GM21381 (cell line): ENCODE measurements at regions not wholly inside any gene's neighbourhood (a gene's known extent, or its start where the extent isn't known, plus 50 kb on each side); places are given as distances from the start of the nearest gene placed in this dataset.
"Not testable (repeated sequence)": the region's sequence is repeated elsewhere in the genome, so short reads cannot be mapped to it uniquely, and the experiment has no call there.

Experiments used
- ATAC-seq: cut with Tn5 transposase; IDR thresholded peaks from one replicate; pipeline ENCODE4 v1.9.1; 2021; ENCODE audit warnings: mild to moderate bottlenecking, moderate library complexity; ENCODE audit not compliant: unreplicated experiment

DNA sequence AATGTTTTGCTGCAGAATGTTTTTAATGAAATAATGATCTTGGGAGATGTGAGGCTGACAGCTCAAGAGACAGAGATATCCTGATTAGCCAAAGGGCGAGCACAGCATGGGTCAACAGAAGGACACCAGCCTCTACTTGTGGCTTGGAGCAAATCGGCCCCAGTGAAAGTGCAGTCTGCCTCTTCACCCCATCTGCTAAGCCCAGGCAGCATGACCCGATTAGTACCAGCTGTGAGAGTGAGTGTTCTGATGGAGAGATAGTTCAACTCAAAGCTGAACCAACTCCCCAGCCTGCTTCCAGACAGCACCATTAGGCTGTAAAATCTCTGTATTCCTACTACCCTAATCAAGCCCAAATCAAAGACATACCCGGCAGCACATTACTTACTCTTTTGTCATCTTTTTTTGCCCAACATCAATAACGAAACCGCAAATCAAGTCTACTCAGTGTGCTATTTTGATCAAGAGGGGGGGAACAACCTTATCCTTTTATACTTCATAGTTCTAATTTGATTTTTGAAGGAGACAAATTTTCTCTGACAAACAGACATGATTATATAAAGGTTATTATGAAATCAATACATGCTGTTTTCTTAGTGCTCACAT is 514.1 kb upstream of the NRSN1 start:
- ATAC-seq, result no peak

DNA sequence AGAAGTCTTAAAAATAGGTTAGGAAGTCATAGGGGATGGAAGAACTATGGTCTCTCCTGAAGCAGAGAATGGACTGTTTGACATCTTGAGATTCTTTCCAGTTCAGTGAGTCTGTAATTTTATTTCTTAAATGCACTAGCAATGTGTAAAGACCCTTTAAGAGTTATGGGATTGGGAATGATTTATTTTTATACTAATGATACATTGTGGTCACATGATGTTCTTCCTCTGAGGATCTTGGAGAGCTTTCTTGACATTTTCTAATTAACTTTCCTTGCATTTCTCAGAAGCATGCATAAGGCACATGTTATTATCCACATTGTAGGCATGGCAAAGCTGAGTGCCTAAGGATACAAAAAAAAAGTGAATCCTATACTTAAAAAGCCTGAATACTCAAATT is 507.6 kb upstream of the NRSN1 start:
- ATAC-seq, result no peak

DNA sequence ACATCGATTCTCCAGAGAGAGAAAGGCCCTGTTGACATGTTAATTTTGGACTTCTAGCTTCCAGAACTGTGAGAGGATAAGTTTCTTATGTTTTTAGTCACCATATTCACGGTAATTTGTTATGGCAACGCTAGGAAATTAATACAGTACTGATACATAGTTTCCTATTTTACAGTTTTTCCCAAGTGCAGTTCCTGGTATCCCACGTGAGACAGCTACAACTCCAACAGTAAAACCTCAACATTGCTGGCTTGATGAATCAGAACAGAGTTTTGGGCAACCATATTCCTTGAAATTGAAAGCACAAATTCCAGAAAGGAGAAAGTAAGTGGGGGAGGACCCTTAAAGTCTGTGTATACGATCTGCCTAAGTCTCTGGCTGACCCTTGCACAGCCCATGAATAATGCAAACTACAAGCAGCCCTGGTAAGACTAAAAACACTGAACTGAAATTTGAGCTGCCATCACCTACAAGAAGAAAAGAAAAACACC is 505.1 kb upstream of the NRSN1 start:
- no peak for ATAC-seq

DNA sequence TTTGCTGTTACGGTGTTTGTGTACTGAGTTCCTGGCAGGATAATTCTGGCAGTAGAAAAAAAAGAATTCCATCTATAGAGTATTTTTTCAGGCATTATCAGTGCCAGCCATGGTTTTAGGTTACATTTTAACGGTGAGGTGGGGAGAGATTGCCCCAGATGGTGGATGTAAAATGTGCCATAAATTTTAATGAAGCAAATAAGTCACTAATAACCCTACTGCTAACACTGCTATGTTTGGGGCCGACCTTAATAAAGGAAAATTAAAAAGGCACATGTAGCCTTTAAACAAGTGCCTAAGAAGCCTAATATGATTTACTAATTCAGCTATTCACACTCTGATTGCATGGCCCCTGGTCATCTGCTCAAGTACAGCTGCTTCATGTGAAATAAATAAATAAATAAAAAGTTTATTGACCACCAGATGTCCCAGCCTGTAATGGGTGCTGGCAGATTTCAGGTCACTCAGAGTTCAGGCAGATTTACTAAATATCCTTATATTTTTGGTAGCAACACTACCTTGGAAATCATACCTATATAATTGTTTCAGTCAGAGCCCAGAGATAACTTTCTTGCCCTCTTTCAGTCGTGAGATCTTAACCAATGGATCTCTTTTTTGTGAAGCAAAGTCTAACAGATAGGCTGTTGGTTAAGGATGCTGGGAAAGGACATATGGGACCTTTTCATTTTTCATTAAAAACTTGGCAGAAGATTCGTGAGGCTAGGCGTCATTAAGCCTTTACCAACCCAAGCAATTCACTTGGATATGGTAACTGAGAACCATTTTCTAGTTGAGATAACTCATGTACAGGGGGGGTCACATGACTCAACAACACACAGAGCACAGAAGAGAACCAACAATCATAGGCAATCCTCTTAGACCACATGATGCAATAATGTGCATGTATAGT is 495.0 kb upstream of the NRSN1 start:
- no peak for ATAC-seq

DNA sequence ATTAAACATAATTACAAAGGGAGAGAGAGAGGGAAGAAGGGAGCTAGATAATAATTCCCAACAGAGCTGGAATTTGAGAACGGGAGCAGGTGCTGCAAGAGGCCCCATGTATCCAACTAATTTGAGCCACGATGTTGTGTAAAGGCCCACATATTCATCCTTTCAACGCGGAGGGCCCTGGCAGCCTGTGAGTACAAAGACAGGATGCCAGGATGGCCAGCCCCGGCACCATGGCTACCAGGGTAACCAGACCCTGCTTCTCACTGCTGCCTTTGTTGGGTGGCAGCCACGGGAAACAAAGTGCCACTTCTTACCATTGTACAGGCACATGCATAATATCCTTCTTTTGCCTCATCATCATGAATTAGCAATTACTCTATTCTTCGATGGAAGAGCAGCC is 492.0 kb upstream of the NRSN1 start:
- ATAC-seq, result no peak

DNA sequence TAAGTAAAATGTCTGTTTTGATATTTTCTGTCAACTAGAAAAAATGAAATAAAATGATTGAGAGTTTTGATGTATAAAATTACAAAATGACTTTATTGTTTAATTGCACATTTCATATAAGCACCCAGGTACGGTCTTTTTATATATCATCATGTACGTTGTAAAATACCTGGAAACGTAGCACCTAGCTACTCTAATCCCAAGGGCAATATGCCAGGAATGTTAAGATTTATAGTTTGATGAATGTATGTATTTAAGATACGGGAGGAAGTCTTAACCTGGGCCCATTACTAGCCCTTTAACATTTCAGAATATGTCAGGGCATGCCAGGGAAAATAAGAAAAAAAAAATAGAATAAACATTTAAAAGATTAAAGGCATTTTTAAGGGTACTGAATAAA is 490.9 kb upstream of the NRSN1 start:
- ATAC-seq, result no peak

DNA sequence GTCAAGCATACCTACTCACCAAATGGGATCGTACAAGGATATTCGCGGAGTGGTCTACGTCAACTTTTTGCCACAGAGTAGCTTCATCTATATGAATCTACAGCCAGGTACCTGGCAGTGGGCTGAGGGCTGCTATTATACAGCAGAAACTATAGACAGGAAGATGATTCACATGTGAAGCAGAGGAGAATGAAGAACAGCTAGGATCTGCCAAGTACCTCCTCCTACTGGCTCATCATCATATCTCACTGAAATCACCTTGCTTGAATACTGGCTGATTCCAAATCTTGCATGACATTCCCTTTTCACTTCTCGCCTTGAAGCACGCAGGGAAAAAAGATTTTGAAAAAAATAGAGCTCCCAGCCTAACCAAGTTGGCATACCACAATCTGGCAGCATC is 488.7 kb upstream of the NRSN1 start:
- ATAC-seq, result no peak

DNA sequence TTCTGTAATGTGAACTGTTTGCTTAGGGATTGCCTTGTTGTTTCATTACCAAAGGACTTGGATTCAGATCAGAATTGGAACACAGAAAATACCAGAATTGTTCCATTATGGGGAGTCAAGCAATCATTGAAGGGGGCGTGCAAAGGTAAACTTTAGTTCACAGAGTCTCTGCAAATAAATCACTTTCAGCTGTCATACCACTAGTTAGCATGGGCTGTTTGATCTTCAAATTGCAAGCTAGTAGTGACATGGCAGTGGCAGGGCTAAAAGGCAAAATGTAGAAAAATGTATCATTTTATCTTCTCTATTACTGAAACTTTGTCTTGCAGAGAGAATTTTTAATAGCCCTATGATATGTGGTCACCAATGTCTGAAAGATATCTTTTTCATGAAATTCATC is 483.2 kb upstream of the NRSN1 start:
- no peak for ATAC-seq

DNA sequence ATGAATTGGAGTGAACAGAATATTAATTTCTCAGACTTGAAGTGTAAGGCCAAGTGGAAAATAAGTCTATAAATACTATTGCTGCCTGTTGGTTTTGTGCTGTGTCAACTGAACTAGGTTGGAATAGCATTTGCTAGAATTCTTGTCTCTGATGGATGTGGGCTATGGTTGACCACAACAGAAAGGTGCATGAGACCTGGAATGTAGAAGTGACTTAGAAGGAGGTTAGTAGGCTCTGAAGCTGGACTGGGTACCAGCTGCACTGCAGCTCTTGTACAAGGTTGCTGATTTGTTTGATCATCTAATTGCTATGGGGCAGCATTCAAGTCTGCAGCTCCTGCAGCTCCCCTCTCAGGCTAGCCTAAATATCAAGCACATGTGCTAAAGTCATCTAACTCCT is 479.0 kb upstream of the NRSN1 start:
- ATAC-seq, result no peak

DNA sequence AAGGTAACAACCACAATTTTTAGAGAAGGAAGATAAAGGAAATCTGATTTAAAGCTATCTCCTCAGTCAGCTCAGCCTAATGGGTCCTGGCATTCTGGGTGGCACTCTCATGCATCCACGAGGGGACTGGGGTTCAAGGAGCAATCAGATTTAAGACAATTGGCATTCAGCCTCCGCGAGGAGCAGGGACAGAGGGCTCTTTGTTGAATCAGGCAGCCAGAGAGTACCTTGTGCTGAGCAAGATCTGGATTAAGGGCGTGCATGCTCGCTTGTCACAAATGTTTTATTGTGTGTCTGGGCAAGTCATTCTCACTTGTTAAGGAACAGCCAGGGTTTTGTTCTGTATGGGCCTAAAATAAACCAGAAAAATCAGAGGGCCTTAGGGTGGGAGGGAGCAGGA is 475.3 kb upstream of the NRSN1 start:
- no peak for ATAC-seq

DNA sequence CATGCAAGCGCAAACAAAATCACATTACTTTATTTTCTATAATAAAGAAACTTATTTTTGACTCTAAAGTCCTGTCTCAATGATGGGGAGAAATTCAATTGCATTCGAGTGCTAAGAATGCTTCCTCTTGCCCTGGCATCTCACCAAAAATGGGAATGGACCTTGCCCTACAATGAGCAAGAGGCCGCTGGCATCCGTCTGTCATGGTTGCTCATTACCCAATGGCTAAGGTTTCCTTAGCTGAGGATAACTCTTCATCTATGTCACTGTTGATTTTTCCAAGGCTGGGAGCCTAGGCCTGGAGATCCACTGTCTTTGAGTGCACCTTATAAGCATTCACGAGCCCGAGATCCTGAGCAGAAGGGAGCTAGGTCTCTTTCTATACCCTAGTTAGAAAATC is 471.3 kb upstream of the NRSN1 start:
- no peak for ATAC-seq

DNA sequence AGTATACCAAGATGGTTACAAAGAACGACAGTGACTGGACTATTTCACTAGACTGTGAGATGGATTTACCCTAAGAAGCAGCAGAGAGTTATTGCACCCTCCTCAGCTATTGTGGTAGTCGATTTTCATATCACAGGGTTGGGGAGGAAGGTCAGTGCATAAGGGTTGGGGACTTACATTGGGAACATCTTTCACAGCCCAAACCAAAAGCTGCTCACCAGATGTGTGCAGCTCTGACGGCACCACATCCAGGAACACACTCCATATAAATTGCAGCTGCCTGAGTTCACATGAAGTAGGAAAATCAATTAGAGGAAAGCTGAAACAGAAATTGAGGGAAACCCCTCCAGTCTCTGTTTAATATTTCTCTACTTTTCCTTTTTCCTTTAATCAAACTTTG is 470.5 kb upstream of the NRSN1 start:
- no peak for ATAC-seq

DNA sequence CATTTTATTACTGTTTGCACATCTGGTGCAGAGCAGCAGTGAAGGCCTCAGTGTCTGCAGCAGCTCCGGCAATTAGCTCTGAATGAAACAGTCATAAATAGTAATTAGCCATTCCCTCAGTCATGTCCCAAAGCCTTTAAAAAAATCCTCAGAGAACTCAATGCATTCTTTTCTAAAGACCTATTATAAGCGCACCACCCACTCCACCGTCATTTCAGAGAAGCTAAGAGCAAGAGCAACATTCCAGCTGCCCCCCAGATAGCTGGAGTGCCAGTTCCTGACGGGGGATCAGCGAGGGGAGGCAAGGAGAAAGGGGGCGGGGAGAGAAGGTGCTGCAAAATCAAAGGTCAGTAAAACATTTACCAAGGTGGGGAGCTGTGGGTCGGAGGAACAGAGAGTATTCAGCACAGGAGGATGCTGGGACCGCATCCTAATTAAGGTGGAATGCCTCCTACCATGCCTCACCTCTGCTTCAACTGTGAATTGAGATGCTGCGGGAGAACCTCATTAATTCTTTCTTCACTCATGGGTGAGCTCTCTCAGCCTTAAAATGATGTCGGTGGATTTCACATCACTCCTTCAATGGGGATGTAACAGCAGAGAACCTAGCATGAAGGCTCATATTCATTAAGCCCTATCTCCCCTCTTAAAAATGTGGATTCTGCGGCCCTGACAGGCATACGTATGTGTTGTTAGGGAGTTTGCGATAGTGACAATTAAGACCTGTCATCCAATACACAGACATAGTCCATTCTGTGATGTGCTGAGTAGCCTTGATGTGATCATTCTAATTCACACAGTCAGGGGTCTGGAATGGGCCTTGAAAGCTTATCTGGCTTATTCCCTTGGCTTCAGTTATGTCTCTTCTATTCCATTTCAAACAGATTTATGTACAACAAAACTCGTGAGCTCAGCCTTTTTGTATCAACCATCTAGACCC is 469.5 kb upstream of the NRSN1 start:
- no peak for ATAC-seq

DNA sequence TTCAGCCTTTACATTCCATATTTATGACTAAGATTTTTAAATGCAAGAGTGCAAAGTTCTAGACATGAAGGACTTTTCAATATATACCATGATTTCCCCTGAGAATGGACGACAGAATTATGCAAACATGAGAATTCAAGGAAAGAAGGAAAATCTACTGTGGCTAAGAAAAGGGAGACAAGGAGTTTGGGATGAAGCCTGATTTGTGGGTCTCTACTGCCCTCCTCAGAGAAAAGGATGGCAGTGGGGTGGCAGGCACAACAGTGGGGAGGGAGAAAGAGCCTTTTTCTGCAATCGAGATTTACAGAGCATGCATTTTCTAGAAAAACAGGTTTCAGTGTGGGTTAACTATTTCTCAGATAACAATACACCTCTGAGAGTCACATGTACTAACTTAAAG is 466.9 kb upstream of the NRSN1 start:
- no peak for ATAC-seq

DNA sequence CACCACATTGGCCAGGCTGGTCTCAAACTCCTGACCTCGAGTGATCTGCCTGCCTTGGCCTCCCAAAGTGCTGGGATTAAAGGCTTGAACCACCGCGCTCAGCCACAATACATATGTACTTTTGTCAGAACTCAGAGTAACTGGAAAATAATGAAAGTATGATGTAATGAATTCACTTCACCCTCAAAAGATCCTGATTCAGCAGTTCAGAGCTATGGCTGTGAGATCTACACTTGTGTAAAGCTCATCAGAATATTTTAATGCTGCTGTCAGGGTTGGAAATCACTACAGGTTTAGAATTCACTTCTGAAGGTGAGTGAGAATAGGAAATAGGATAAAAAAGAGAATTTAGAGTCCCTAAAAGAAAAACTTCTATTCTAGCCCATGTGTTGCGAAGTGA is 464.5 kb upstream of the NRSN1 start:
- ATAC-seq, result no peak

DNA sequence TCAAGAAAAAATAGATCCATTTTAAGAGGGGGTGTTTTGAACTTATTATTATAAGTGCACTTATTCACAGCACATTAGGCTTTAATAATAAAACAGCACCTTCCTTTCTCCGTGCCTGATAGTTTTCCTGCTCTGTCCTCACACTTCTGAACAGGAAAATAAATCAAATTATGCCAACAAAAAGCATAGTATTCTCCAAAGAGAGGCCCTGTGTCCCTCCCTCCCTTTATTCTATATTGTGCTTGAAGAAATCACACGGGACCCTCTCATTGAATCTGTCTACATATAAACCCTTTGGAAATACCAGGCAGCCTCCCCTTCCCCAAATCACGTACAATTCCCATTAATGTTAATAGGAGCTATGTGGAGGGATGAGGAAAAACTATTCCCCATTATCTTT is 462.9 kb upstream of the NRSN1 start:
- no peak for ATAC-seq

DNA sequence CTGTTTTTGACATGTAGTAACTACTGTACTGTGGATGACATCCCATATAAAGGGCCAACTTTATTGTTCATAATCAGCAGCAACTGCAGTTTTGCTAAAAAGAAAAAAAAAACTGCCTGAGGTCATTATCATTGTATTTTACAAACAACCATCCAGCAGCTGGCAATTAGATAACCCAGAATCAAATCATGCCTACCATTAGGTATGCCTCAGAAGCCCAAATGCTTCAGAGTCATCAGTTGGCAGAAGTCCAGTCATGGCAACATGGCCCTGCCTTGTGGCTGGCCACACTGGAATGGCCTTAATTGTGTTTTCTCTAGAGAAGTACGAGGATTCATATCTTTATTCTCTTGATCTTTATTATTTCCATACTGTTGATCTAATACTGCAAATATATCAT is 462.4 kb upstream of the NRSN1 start:
- ATAC-seq, result no peak

DNA sequence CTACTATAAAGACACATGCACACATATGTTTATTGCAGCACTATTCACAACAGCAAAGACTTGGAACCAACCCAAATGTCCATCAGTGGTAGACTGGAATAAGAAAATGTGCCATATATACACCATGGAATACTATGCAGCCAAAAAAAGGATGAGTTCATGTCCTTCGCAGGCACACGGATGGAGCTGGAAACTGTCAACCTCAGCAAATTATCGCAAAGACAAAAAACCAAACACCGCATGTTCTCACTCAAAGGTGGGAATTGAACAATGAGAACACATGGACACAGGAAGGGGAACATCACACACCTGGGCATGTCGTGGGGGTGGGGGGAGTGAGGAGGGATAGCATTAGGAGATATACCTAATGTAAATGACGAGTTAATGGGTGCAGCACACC is 460.1 kb upstream of the NRSN1 start:
- ATAC-seq, result not testable (repeated sequence)

DNA sequence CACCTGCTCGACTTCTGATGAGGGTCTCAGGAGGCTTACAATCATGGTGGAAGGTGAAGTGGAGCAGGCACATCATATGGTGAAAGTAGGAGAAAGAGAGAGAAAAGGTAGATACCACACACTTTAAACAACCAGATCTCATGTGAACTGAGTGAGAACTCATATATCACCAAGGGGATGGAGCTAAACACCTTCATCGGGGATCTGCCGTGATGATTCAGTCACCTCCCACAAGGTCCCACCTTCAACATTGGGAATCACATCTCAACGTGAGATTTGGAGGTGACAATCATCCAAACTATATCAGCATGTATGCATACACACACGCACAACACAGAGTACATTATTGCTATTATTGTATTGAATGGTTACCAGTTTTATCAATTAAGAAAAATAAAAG is 453.3 kb upstream of the NRSN1 start:
- ATAC-seq, result no peak

DNA sequence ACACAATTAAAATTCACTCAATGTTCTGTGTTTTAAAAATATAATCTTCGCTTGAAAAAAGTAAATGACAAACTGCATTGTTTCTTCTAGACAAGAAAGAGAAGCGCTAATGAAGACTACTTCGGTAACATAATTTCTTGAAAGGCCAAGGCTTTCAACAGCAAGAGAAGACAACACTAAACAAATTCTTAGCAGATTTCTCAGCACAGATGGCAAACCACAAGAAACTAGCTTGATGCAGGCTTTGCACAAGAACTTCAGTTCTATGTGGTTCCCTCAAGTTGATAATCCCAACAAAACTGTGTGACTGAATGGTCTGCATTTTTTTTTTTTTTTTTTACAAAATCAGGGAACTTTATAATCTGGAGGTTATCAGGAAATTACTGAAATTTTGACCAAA is 447.4 kb upstream of the NRSN1 start:
- ATAC-seq, result no peak

DNA sequence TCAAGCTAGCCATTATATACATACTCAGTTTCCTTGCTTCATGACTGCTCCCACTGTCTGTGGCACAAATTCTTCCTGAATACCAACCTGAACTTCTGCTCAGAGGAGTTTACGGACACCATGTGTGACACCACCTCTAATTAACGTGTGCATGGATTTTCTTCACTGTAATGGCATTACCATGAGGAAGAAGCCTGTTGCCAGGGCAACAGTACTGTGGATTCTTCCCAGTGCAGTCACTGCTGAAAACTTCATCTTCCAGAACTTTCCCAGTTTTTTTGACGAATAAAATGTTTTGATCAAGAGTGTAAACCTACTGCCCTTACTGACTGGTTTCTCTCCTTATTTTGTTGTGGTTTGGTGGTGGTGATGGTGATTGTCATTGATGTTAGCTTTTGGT is 444.3 kb upstream of the NRSN1 start:
- no peak for ATAC-seq
